ENCODE measurements at regions not wholly inside any gene's neighbourhood (a gene's known extent, or its start where the extent isn't known, plus 50 kb on each side); places are given as distances from the start of the nearest gene placed in this dataset.

- Histone ChIP-seq H2BK5ac (ENCODE audit: low read length) (peak overlapping the region; percentile 88), H2BK120ac (ENCODE audit: low read depth, low read length) (no peak overlapping the region), H3K4me2 (ENCODE audit: insufficient read depth, low read length, poor library complexity, severe bottlenecking) (no peak overlapping the region), H3K9me3 (replicated peaks in 1 of 2; ENCODE audit: control insufficient read depth in 2 of 2, insufficient read depth in 1 of 2, low read depth in 1 of 2, low read length in 2 of 2) (no peaks in the 10 kb centered on the region), H2AFZ (ENCODE audit: low read length) (no peak overlapping the region), H2BK15ac (ENCODE audit: low read length) (no peak overlapping the region), H2AK5ac (ENCODE audit: low read depth, low read length) (peak overlapping the region; percentile 68), H2BK12ac (ENCODE audit: low read length) (no peak overlapping the region), H3K36me3 (replicated peaks in 1 of 2; ENCODE audit: control insufficient read depth in 2 of 2, insufficient read depth in 2 of 2, low read length in 2 of 2) (peaks cover 0 to 2% of the 10 kb centered on the region in 2 donors), H4K8ac (ENCODE audit: low read depth, low read length) (no peak overlapping the region), H3K4me1 (ENCODE audit: control insufficient read depth in 2 of 2, insufficient read depth in 1 of 2, low read depth in 1 of 2, low read length in 2 of 2) (peaks cover 46 to 62% of the 10 kb centered on the region in 2 donors), H3K27ac (replicated peaks; ENCODE audit: low read length) (no peak overlapping the region), H3K18ac (ENCODE audit: low read length) (peak overlapping the region; percentile 41), H4K91ac (ENCODE audit: low read depth, low read length, poor library complexity) (peak overlapping the region; percentile 53), H3K4ac (ENCODE audit: low read length) (peak overlapping the region; percentile 44), H3K27me3 (ENCODE audit: control insufficient read depth in 3 of 3, insufficient read depth in 3 of 3, low read depth in 1 of 3, low read length in 3 of 3) (no peaks in the 10 kb centered on the region), H3K14ac (ENCODE audit: low read length) (no peak overlapping the region), H3K23ac (ENCODE audit: low read depth, low read length, poor library complexity) (peak overlapping the region; percentile 59), H3K4me3 (ENCODE audit: low read length in 2 of 2) (no peak overlapping the region), H3K9ac (ENCODE audit: low read depth, low read length, poor library complexity) (peak overlapping the region; percentile 2), H3K79me1 (ENCODE audit: low read depth, low read length) (peaks cover 60% of the 10 kb centered on the region)
- no peak for DNase-seq (ENCODE audit: low spot score)
- no CpG with 5 or more reads among the region's 11 CpGs for WGBS, 2 donors (ENCODE audit: extremely low coverage in 2 of 2, insufficient read length in 2 of 2, insufficient replicate concordance in 1 of 2)
Measured at GRCh38 chr17:77377710-77378235, 237.0 kb downstream of the SEC14L1 start.

DNA sequence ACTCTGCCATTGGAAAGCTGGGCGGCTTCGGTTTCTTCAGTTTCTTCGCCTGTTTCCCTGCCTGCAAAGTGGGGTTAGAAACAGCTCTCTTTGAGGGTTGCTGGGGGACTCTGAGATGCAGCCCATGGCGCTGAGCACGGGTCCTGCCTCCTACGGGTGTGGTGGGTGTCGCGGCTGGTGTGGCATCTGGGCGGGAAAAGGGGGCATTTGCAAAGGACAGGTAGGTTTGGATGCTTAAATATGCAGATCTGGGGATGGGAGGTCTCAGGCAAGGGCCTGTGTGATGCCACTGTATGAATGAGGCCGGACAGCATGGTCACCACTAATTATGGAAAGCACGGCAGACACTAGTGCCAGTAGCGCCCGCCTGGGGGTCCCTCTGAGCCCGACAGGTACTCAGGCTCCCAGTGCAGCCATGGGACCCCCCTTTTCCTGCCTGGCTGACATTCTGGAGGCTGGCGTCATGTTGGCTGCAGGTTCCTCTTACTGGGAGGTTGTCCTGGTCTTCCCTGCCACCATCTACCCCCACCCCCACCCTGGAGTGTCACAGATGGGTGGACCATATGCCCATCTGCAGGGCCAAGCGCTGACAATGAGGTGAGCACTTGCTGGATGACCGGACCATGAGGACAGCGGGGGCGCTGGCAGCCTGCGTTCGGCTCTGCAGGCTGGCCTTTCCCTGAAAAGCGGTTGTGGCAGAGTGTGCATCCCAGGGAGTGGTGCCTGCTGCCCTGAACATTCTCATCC, 237.7 kb downstream of the SEC14L1 start:
- H3K14ac ChIP-seq (ENCODE audit: low read length), result peak overlapping the region; percentile 71
- peak overlapping the region; percentile 91 for H2AK5ac ChIP-seq (ENCODE audit: low read depth, low read length)
- H3K18ac ChIP-seq (ENCODE audit: low read length), result peak overlapping the region; percentile 65
- H2BK12ac ChIP-seq (ENCODE audit: low read length), result peak overlapping the region; percentile 41
- H3K4me2 ChIP-seq (ENCODE audit: insufficient read depth, low read length, poor library complexity, severe bottlenecking), result no peak overlapping the region
- H3K27ac ChIP-seq (replicated peaks; ENCODE audit: low read length), result no peak overlapping the region
- H4K91ac ChIP-seq (ENCODE audit: low read depth, low read length, poor library complexity), result peak overlapping the region; percentile 53
- H3K79me1 ChIP-seq (ENCODE audit: low read depth, low read length), result peaks cover 62% of the 10 kb centered on the region
- peak overlapping the region; percentile 65 for H4K8ac ChIP-seq (ENCODE audit: low read depth, low read length)
- peak overlapping the region; percentile 5 for H2BK15ac ChIP-seq (ENCODE audit: low read length)
- H2BK120ac ChIP-seq (ENCODE audit: low read depth, low read length), result no peak overlapping the region
- peak overlapping the region; percentile 37 for H3K9ac ChIP-seq (ENCODE audit: low read depth, low read length, poor library complexity)
- peak overlapping the region; percentile 44 for H3K4ac ChIP-seq (ENCODE audit: low read length)
- no peaks in the 10 kb centered on the region for H3K9me3 ChIP-seq (replicated peaks in 1 of 2; ENCODE audit: control insufficient read depth in 2 of 2, insufficient read depth in 1 of 2, low read depth in 1 of 2, low read length in 2 of 2)
- no peaks in the 10 kb centered on the region for H3K27me3 ChIP-seq (ENCODE audit: control insufficient read depth in 3 of 3, insufficient read depth in 3 of 3, low read depth in 1 of 3, low read length in 3 of 3)
- H3K36me3 ChIP-seq (replicated peaks in 1 of 2; ENCODE audit: control insufficient read depth in 2 of 2, insufficient read depth in 2 of 2, low read length in 2 of 2), result peaks cover under 1 to 2% of the 10 kb centered on the region in 2 donors
- no CpG with 5 or more reads among the region's 22 CpGs for WGBS, 2 donors (ENCODE audit: extremely low coverage in 2 of 2, insufficient read length in 2 of 2, insufficient replicate concordance in 1 of 2)
- H3K23ac ChIP-seq (ENCODE audit: low read depth, low read length, poor library complexity), result peak overlapping the region; percentile 91
- peaks cover 52 to 69% of the 10 kb centered on the region in 2 donors for H3K4me1 ChIP-seq (ENCODE audit: control insufficient read depth in 2 of 2, insufficient read depth in 1 of 2, low read depth in 1 of 2, low read length in 2 of 2)
- H3K4me3 ChIP-seq (ENCODE audit: low read length in 2 of 2), result no peak overlapping the region
- H2BK5ac ChIP-seq (ENCODE audit: low read length), result peak overlapping the region; percentile 88
- no peak for DNase-seq (ENCODE audit: low spot score)
- H2AFZ ChIP-seq (ENCODE audit: low read length), result no peak overlapping the region

- Histone ChIP-seq H3K4me3 (ENCODE audit: low read length in 2 of 2) (no peak overlapping the region), H3K36me3 (replicated peaks in 1 of 2; ENCODE audit: control insufficient read depth in 2 of 2, insufficient read depth in 2 of 2, low read length in 2 of 2) (peaks cover 2 to 4% of the 10 kb centered on the region in 2 donors)
Measured at GRCh38 chr17:77379065-77379428, 238.3 kb downstream of the SEC14L1 start.

DNA sequence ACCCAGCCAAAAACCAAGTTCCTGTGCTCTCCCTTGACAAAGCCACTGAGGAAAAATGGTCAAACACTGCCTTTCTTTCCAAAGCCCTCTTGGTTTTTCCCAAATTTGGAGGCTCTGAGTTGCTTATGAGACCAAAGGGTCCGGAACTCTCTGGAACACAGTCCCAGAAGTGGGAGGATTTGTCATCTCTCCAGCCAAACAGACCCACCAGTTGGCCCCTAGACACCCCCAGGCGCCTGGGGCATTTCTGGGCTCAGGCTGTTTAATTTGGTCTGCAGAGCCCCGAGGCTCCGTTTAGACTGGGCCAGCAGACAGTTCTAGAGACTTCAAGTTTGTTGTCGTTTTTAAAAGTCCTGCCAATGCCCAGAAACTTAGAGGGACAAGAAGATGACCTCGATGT, 239.1 kb downstream of the SEC14L1 start:
- peaks cover 59 to 75% of the 10 kb centered on the region in 2 donors for H3K4me1 ChIP-seq (ENCODE audit: control insufficient read depth in 2 of 2, insufficient read depth in 1 of 2, low read depth in 1 of 2, low read length in 2 of 2)

More at GRCh38 chr17:77379065-77379428, 238.3 kb downstream of the SEC14L1 start:
- no CpG with 5 or more reads among the region's 11 CpGs for WGBS, 2 donors (ENCODE audit: extremely low coverage in 2 of 2, insufficient read length in 2 of 2, insufficient replicate concordance in 1 of 2)
- Histone ChIP-seq H3K27me3 (ENCODE audit: control insufficient read depth in 3 of 3, insufficient read depth in 3 of 3, low read depth in 1 of 3, low read length in 3 of 3) (no peaks in the 10 kb centered on the region), H3K4me2 (ENCODE audit: insufficient read depth, low read length, poor library complexity, severe bottlenecking) (no peak overlapping the region), H3K14ac (ENCODE audit: low read length) (peak overlapping the region; percentile 71), H4K91ac (ENCODE audit: low read depth, low read length, poor library complexity) (no peak overlapping the region), H2BK15ac (ENCODE audit: low read length) (peak overlapping the region; percentile 5), H2AFZ (ENCODE audit: low read length) (no peak overlapping the region), H2AK5ac (ENCODE audit: low read depth, low read length) (peak overlapping the region; percentile 91), H2BK120ac (ENCODE audit: low read depth, low read length) (no peak overlapping the region), H3K79me1 (ENCODE audit: low read depth, low read length) (peaks cover 59% of the 10 kb centered on the region), H3K18ac (ENCODE audit: low read length) (peak overlapping the region; percentile 65), H3K23ac (ENCODE audit: low read depth, low read length, poor library complexity) (peak overlapping the region; percentile 91), H4K8ac (ENCODE audit: low read depth, low read length) (peak overlapping the region; percentile 65), H3K27ac (replicated peaks; ENCODE audit: low read length) (no peak overlapping the region), H3K9ac (ENCODE audit: low read depth, low read length, poor library complexity) (peak overlapping the region; percentile 9), H3K9me3 (replicated peaks in 1 of 2; ENCODE audit: control insufficient read depth in 2 of 2, insufficient read depth in 1 of 2, low read depth in 1 of 2, low read length in 2 of 2) (no peaks in the 10 kb centered on the region), H3K4me1 (ENCODE audit: control insufficient read depth in 2 of 2, insufficient read depth in 1 of 2, low read depth in 1 of 2, low read length in 2 of 2) (peaks cover 57 to 74% of the 10 kb centered on the region in 2 donors), H3K4ac (ENCODE audit: low read length) (no peak overlapping the region), H2BK5ac (ENCODE audit: low read length) (peak overlapping the region; percentile 83), H2BK12ac (ENCODE audit: low read length) (peak overlapping the region; percentile 41)
- DNase-seq (ENCODE audit: low spot score), result no peak

More for the DNA sequence above, 239.1 kb downstream of the SEC14L1 start:
- H3K14ac ChIP-seq (ENCODE audit: low read length), result no peak overlapping the region
- H2AFZ ChIP-seq (ENCODE audit: low read length), result no peak overlapping the region
- H4K91ac ChIP-seq (ENCODE audit: low read depth, low read length, poor library complexity), result no peak overlapping the region
- H3K27me3 ChIP-seq (ENCODE audit: control insufficient read depth in 3 of 3, insufficient read depth in 3 of 3, low read depth in 1 of 3, low read length in 3 of 3), result no peaks in the 10 kb centered on the region
- no peaks in the 10 kb centered on the region for H3K9me3 ChIP-seq (replicated peaks in 1 of 2; ENCODE audit: control insufficient read depth in 2 of 2, insufficient read depth in 1 of 2, low read depth in 1 of 2, low read length in 2 of 2)
- DNase-seq (ENCODE audit: low spot score), result no peak
- no peak overlapping the region for H3K27ac ChIP-seq (replicated peaks; ENCODE audit: low read length)
- WGBS, 2 donors (ENCODE audit: extremely low coverage in 2 of 2, insufficient read length in 2 of 2, insufficient replicate concordance in 1 of 2), result no CpG with 5 or more reads among the region's 6 CpGs
- H3K4me3 ChIP-seq (ENCODE audit: low read length in 2 of 2), result no peak overlapping the region
- no peak overlapping the region for H3K4ac ChIP-seq (ENCODE audit: low read length)
- no peak overlapping the region for H3K4me2 ChIP-seq (ENCODE audit: insufficient read depth, low read length, poor library complexity, severe bottlenecking)
- H2BK12ac ChIP-seq (ENCODE audit: low read length), result no peak overlapping the region
- H2BK5ac ChIP-seq (ENCODE audit: low read length), result peak overlapping the region; percentile 83
- no peak overlapping the region for H3K9ac ChIP-seq (ENCODE audit: low read depth, low read length, poor library complexity)
- peaks cover 2 to 4% of the 10 kb centered on the region in 2 donors for H3K36me3 ChIP-seq (replicated peaks in 1 of 2; ENCODE audit: control insufficient read depth in 2 of 2, insufficient read depth in 2 of 2, low read length in 2 of 2)
- H2BK15ac ChIP-seq (ENCODE audit: low read length), result no peak overlapping the region
- H2BK120ac ChIP-seq (ENCODE audit: low read depth, low read length), result no peak overlapping the region
- H2AK5ac ChIP-seq (ENCODE audit: low read depth, low read length), result no peak overlapping the region
- H3K23ac ChIP-seq (ENCODE audit: low read depth, low read length, poor library complexity), result no peak overlapping the region
- H4K8ac ChIP-seq (ENCODE audit: low read depth, low read length), result no peak overlapping the region
- H3K79me1 ChIP-seq (ENCODE audit: low read depth, low read length), result peaks cover 60% of the 10 kb centered on the region
- H3K18ac ChIP-seq (ENCODE audit: low read length), result no peak overlapping the region
